ENCODE measurements at regions not wholly inside any gene's neighbourhood (a gene's known extent, or its start where the extent isn't known, plus 50 kb on each side); places are given as distances from the start of the nearest gene placed in this dataset.

GRCh38 chr1:216846339-216846738, 123.1 kb upstream of the ESRRG start:
- DNase-seq, result no peak

- no peak for DNase-seq
Measured at GRCh38 chr1:216843409-216843808, 120.2 kb upstream of the ESRRG start.

GRCh38 chr1:216841165-216841564, 117.9 kb upstream of the ESRRG start:
- DNase-seq, result no peak

GRCh38 chr1:216836316-216836715, 113.1 kb upstream of the ESRRG start:
- peak; percentile 69 for DNase-seq

DNA sequence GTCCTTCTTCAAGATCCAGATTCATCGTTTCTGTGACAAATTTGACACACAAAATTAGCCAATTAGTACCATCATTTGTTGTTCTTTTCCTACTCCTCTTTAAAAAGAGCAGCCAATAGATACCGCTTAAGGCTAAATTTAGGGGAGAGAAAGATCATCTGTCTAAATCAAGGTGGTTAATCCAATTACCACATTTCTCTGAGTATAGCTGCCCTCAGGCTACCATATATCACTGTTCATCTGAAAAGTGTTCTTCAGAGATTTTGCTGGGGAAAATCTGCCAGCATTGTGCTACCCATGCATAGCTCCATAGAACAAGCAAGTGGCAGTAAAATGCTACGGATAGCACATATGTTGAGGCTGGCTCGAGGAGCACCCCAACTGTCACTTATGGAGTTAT, 110.3 kb upstream of the ESRRG start:
- no peak for DNase-seq

GRCh38 chr1:216832192-216832591, 109.0 kb upstream of the ESRRG start:
- no peak for DNase-seq

DNA sequence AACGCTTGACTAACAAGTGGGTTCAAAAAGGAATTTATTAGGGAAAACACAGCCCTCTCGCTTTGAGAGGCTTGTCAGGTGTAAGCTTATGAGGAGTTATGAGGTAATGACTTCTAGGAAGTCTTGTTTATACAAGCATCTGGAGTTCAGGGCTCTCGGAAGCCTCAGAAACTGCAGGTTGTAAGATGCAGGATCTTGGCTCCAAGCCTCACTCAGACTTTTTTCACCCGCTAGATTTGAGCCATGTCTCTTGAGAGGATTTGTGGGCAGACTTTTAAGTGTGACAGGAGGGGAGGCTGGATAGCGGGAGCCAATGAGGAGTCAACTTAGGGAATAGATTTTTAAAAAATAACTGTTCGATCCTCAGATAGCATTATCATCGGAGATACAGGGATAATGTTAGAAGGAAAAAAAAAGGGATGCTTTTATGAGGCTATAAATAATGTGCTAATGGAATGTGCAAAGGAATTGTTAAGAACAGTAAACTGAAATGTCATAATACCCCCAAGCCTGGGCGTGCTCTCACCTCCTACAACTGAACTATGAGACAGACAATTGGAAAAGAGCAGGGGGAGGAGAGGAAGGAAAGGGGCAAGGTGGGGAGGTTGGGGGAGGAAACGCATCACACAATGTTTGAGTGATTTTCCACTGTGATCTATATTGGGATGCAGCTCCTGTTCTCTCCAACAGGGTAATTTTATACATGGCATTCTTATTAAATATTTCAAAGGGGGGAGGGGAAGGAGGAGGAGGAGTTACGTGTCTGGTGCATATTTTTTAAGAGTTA, 107.4 kb upstream of the ESRRG start:
- DNase-seq, result peak; percentile 11

GRCh38 chr1:216827251-216827650, 104.0 kb upstream of the ESRRG start:
- no peak for DNase-seq

DNA sequence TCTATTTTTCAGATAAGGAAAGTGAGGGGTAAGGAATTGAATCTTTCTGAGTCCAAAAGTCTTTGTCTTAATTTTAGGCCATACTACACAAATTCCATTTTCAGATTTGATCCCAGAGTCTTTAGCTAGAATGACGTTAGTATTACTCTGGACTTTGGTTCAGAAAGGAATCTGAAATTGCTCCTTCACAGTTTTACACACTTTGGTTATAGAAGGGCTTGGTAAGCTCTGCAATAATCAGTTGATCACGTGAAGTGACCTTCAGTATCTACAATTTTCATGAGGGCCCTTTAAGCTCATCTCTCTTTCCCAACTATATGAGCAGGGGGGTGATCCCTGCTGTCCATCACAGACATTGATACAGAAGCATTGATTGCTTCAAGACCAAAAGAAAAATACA, 103.4 kb upstream of the ESRRG start:
- no peak for DNase-seq

GRCh38 chr1:216826214-216826613, 103.0 kb upstream of the ESRRG start:
- no peak for DNase-seq

GRCh38 chr1:216825557-216825956, 102.3 kb upstream of the ESRRG start:
- no peak for DNase-seq

- DNase-seq, result no peak
Measured at GRCh38 chr1:216824511-216824910, 101.3 kb upstream of the ESRRG start.

DNA sequence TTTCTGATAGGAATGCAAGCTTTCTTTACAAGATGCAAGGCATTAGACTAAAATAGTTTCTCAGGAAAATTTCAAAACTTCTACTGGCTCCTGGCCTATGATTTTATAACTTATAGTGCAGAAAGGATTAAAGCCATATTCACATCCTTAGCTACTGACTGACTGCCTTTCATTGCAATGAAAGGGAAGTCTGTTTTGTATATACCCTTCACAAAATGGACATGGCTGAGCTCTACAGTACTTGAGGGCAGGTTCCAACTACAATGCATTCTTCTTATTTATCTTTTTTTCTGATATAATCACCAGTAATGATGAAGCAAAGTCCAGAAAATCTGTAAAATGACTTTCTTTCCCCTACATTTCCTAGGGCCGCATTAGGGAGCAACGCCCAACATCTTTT, 100.5 kb upstream of the ESRRG start:
- no peak for DNase-seq

DNA sequence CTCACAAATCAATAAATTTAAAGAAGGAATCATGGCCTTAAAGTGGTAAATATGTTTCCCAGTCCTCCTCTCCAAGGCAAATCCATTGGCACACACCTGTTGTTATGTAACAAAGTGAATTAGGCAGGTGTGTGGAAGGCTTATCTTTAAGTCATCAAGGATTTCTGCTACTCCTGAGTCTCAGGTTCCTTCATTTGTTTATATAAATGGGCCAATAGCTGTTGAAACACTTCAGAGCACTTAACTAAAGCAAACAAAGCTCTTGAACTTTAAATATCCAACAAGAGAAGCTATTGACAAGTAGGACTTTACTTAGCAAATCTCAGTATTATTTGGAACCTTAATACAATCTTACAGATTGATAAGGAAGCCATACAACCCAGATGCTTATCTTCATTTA, 99.3 kb upstream of the ESRRG start:
- no peak for DNase-seq

DNA sequence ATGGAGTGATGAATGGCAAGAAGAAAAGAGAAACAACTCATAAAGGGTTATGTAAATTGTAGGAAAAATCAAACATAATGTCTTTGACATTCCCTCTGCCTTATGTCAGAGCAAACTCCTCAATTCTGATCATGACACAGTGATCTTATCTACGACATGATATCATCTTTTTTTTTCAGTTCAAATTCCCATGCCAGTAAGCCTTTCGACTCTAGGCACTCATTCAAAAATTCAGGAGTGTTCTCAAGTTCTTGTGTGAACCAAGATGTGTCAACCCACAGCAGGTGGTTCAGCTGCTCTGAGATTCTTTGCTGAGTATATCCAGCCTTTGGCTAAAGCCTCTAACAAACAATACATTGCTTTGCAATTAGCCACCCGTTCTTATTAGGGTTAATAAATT, 97.1 kb upstream of the ESRRG start:
- DNase-seq, result no peak

- DNase-seq, result no peak
Measured at GRCh38 chr1:216818284-216818683, 95.1 kb upstream of the ESRRG start.

GRCh38 chr1:216815260-216816131, 92.3 kb upstream of the ESRRG start:
- peak; percentile 34 for DNase-seq

GRCh38 chr1:216814576-216815259, 91.5 kb upstream of the ESRRG start:
- DNase-seq, result no peak

DNA sequence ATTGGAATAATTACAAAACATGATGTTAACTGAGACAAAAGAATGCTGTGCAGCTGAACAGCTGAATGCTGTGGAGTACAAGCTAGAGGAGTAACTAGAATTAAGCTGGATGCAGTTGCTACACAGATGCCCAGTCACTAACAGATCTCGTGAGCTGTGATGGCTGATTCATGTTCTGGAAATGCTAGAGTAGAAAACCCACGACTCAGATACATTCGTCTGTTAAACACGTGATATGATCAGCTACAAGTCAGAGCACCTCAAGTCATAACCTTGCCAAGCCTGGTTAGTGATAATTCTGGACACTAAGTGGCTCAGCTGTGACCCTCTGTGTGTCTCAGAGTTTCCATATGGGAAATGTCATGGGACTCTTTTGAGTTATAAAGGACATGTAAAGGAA, 89.7 kb upstream of the ESRRG start:
- no peak for DNase-seq

GRCh38 chr1:216809649-216810048, 86.4 kb upstream of the ESRRG start:
- no peak for DNase-seq

DNA sequence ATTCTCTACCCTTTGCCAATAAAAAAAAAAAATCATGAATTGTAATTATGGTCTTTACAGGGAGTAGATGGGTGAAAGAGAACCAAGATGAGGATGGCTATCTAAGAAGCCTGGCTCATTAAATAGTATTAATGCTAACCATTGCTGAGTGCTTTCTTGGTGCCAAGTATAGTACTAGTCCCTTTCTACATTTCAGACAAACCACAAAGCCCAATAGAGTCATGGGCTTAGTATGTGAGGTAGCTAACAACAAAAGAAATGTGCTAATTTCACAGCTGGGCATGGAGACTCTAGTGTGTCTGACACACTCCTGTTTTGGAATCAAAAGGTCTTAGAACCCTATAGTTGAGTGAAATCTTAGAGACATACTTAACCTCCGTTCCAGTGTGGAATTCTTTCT, 84.5 kb upstream of the ESRRG start:
- DNase-seq, result no peak

GRCh38 chr1:216805953-216806352, 82.7 kb upstream of the ESRRG start:
- DNase-seq, result peak; percentile 50

DNA sequence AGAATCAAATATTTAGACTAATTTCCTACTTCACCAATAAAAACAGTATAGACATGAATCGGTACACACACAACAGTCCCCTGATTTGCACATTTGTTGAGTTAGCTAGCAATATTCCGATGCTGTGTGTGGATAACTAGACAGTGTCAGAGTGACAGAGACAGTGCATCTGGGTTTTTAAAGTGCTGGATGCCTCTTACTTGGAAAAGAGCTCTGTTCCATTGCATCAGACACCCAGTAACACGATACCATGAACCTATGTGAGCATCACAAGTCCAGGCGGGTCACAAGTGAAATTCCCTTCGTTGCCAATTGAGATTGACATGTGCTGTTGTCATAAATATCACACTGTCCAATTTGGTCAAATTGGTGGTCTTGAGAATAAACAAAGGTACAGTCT, 82.0 kb upstream of the ESRRG start:
- peak; percentile 50 for DNase-seq

- DNase-seq, result no peak
Measured at GRCh38 chr1:216804111-216804510, 80.9 kb upstream of the ESRRG start.
